NOMO-1 (cell line): ENCODE measurements at regions not wholly inside any gene's neighbourhood (a gene's known extent, or its start where the extent isn't known, plus 50 kb on each side); places are given as distances from the start of the nearest gene placed in this dataset.
"Not testable (repeated sequence)": the region's sequence is repeated elsewhere in the genome, so short reads cannot be mapped to it uniquely, and the experiment has no call there.

Source experiments
- DNase-seq, 2 experiments: peaks; one replicate each; lab custom pipeline; 2025; ENCODE audit not compliant: unreplicated experiment in 2 of 2; lab: John Stamatoyannopoulos, UW

DNA sequence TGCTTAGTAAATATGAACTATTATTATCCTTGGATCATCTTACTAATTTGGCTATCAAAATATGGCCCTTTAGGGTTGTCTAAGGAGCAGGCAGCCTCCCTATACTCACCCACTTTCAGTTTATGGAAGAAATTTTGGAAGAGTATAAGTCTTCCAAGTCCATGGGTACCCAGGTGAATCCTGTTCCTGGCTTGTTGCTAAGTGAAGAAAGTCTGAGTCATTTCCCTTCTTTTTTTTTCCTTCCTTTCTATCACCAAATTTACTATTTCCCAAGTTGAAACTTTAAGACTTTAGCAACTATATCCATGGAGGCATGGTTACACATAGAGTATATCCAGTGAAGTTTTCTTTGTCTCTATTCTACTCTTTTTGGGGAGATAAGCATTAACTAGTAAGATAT lies 184.0 kb upstream of the ACTBL2 start:
- no peak for DNase-seq

DNA sequence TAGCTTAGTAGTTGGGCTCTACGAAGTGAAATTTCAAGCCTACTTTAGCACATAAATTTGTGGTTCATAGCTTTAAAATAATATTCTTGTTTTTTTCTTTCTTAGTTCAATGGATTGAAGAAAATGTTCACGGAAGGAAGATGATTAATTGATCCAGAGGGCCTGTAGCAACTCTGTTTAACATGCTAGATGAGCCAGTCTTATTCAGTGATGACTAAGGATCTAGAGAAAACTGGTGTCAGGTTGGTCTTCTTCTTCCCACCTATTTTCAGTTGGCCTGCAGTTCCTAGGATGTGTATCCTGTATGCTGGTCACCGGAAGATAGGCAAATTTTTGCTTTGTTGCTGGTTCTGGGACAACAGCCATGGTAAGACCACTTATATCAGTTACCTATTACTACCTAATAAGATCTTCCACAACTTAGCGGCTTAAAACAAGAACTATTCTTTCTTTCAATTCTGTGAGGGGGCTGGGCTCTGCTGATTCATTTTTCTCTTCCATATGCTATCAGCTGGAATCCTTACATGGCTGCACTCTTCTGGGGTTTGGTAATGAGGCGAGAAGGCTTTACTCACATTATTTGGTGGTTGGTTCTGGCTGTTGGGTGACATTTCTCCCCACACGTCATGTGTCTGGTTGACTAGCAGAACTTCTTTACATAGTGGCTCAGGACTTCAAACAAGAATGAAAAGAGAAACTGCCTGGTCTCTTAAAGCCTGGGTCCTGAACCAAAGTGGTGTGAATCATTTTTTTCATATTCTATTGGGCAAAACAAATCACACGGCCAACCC lies 182.7 kb upstream of the ACTBL2 start:
- DNase-seq: no peak

DNA sequence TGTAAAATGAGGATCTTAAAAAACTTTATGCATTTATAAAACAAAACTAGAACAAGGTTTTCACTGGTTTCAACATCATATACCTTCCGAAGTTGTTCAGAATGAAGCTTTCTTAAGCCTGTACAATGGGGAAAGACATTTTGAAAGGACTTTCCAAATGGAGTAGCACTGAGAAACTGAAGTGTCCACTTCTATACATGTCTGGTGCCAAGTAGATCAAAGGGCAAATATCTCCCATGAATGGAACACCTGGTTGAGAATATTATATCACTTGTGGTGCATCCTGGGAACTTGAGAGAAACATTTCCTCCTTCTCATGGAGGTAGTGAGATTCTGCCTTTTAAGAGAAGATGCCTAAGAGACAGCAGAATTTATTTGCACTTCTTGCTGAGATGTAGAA lies 182.1 kb upstream of the ACTBL2 start:
- no peak for DNase-seq

DNA sequence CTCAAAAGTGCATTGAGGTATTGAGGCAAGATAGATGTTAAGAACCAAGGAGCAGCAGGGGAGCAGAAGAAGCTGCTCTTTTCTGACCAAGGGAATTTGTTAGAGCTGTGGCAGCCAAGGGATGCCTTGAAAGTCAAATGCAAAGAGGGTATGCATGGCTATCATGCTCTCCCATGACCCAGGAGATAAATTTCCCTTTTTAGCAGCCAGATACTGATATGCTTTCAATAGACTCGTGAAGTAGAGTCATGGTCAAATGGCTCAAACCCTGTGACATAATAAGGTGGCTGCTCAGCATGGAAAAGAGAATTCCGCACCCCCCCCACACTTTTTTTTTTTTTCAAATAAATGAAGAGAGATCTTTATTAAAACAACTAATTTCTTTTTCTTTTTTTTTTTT lies 180.9 kb upstream of the ACTBL2 start:
- no peak for DNase-seq

DNA sequence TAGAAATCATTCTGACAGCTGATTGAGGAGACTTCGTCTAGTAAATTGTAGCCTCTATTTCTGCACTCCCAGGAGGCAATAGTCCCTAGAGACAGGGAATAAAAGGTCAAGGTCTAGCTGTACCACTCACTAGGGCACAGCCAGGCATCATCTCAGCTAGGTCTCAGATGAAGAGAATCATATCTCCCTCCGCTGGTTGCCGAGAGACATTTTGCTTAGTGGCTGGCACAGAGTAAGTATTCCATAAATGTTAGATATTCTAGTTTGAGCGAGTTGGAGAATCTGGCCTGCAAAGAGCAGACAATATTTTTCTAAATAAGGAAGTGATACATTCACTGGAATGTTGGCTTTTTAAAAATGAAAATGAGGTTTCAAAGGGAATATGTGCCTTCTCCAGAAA lies 180.4 kb upstream of the ACTBL2 start:
- no peak for DNase-seq

DNA sequence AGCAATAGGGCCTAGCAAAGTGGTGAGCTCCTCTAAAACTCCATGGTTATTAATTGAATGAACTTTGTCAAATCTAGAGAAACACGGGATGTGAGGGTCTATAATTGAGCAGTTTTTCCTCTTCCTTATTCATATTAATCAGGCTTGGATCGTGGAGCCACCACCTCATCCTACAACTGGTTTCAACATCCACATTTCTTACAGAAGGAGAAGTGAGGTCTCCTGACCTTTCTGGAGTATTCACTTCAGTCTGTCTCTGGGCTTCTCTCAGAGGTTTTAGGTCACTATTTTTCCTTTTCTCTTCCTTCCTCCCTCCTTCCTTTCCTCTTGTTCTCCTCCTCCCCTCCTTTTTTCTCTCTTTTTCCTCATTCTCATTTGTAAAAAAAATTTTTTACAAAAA lies 177.3 kb upstream of the ACTBL2 start:
- DNase-seq: no peak

DNA sequence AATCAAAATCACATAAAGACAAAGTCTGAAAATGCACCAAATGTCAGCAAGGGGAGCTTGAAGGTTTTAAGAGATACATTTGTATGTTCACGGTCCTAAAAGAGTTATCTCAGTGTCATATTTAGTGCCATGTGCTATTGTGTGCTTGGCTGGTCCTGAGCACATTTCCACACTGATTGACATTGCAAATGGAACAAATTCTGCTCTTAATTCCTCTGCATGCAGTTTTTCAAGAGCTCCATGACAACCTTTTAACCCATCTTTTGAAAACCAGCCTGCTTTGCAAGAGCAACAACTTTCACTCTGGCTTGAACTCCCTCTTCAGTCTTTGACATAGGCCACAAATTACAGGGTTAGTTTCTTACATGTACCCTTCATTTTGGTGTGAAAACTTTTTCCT lies 175.4 kb upstream of the ACTBL2 start:
- DNase-seq: no peak

DNA sequence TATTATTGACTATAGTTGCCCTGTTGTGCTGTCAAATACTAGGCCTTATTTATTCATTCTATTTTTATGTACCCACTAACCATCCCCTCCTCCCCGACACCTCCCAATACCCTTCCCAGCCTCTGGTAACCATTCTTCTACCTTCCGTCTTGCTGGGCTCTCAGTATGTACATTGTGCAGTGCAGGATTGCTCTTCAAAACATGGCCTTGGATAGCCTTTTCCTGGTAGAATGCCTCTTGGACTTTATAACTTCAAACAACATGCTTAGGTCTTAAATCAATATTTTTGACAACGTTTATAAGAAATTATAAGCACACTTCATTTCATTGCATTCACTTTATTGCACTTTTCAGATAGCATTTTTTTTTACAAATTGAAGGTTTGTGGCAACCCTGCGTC lies 172.6 kb upstream of the ACTBL2 start:
- DNase-seq: no peak

DNA sequence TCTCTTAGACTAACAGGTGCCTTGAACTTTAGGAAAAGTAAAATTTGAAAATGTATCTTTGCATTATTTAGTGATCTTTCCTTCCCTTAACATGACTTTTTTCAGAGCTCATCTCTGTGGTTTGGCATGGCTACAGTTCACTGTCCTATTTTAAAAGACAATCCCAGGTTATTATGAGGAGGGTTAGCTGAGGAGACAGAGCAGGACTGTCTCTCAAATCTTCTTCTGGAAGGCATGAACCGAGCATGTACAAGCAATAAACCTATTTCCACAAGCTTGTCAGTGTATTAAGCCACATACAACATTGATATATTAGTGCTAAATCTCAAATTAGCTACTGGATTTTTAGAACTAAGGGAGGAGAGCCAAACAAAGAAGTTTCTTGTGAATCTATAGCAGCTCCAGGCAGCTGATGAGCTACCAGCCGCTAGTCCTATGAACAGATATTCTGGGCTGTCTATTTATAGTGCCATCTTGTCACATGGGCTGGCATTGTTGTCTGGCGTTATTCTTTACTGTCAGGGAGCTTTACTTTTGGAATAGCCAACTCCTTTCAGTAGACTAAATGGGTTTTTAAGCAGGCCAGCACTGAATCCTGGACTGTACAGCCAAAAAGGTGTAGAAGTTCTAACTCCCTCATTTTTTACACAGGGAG lies 171.2 kb upstream of the ACTBL2 start:
- DNase-seq: no peak

DNA sequence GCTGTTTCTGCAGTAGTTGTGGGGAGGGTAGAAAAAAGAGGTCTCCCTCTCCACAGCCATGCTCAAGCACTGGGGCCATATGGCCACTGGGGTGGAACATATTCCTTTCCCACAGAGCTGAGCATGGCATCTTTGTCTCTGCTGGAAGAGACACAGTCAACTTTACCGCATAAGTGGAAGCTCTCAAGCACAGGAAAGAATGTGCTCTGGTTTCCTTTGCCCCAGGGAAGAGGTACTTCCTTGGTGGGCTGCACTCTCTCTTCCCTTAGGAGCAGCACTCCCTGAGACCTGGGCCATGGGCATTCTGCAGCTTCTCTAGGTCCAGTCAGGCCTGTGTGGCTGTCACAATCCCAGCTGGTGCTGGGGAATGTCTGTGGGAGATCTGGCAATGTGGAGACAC lies 168.5 kb upstream of the ACTBL2 start:
- no peak for DNase-seq

DNA sequence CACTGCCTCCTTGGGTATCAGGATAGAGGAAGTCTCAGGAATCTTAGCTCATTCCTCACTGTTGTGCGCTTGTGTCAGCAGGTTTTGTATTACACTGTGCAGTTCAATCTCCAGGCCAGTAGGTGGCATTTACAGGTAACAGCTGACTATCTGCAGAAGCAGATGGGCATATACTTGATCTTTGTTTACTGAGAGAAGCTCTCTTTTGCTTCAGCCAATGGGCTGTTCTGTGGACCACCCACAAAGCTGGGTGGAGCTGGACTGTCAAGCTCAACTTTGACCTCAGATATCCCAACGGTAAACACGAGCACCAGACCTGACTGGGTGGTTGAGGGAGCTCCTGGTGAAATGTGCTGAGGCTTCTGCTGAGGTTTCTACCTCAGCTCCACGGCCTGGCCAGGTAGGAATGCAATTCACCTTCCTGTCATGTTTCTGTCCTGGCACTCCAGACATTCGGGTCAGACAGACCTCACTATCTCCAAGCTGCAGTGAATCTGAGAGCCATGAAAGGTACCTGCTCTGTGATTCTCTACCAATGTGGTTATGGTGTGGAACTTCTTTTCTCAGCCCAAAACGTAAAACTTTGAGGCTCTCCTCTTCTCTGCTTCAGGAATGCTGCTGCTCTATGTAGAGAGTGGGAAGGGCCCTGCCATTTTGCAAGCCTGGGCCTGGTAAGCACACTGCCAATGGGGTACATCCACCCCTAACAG lies 167.9 kb upstream of the ACTBL2 start:
- DNase-seq: peak in 1 of 2 experiments; percentile 12

DNA sequence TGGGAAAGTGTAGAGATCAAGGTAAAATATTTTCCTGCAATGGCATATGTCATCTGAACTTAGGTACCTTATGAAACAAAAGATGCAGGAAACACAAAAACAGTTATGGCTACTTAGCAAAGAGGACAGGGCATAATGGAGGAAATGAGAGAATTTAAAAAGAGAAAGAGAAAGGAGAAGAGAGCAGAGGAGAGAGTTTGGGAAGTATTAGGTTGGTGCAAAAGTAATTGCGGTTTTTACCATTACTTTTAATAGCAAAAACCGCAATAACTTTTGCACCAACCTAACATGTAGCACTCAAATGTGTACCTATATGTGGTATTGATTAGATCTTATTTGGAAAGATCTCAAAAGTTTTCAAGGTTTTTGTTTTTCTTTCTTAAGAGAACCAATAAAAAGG lies 160.1 kb upstream of the ACTBL2 start:
- DNase-seq: no peak

DNA sequence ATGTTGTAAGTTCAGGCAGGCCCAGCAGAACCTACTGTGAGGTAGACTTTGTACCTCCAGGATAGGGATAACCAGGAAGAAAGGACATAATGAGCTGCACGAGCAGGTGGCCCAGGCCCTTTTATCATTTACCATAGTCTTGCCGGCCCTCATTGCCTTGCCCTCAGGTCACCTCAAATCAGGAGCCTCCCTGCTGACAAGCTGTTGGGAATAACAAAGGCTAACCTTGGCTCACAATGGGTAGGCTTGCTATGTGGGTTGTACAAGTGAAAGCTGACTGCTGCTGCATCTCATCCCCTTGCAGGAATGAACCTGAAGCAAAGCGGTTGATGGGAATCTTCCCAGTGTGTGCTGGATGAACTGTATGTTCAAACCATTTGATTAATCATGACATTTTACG lies 159.5 kb upstream of the ACTBL2 start:
- no peak for DNase-seq

DNA sequence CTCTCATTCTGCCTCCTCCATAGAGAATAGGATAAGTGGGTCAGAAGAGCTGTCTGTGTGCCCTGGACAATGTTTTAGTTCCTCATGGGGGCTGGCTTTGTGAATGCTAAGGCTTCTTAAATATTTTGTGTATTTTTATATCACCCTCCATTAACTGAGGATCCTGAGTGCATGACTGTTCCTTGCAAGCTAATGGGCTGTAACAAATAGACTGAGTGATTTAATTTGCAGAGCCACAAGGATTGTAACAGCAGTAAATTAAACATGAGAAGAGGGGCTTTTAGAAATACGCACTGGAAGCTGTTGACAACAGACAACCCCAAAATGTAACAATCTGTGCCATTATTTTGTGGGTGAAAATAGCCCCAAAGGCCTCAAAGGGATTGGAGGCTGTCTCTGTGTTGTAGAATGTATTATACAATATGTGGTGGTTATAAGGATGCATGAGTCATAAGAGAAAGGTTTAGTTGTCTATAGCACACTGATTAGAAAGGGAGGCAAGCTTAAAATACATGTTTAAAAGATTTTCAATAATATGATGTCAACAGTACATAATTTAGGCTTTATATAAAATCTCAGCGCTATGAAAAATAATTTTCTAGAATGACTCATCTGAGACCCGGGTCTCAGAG lies 152.7 kb upstream of the ACTBL2 start:
- no peak for DNase-seq

DNA sequence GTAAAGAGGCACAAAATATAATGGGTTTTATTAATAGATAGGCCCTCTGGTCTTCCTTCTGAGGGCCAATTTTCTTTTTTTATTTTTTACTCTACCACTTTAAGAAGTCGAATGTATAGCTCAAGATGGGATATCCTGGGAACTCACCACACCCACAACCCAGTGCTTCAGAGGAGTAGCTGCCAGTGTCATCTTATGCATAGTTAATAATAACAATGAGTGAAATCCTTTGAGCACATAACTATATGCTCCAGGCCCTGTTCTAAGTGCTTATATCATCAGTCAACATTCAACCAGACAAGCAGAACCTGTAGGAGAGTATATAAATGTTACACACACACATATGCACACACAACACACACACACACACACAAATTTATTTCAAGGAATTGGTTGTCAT lies 150.3 kb upstream of the ACTBL2 start:
- DNase-seq: no peak

DNA sequence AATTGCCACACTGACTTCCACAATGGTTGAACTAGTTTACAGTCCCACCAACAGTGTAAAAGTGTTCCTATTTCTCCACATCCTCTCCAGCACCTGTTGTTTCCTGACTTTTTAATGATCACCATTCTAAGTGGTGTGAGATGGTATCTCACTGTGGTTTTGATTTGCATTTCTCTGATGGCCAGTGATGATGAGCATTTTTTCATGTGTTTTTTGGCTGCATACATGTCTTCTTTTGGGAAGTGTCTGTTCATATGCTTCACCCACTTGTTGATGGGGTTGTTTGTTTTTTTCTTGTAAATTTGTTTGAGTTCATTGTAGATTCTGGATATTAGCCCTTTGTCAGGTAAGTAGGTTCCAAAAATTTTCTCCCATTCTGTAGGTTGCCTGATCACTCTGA lies 148.5 kb upstream of the ACTBL2 start:
- DNase-seq: not testable (repeated sequence)

DNA sequence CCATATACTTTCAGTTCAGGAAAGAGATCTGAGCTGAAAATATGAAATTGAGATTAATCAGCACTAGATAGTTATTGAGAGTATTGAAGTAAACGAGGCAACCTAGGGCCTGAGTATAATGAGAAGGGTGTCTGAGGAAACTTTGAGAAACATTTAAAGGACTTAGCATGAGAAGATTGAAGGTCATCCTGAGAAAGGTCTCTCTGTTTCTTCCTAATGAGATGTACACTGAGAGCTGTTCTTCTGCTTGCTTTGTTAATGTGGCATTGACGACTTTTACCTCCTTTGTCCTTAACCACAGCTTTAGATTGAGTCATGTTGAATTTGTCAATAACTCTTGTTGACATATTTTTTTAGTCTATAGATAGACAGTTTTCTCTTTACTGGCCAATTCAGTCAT lies 145.1 kb upstream of the ACTBL2 start:
- DNase-seq: no peak

DNA sequence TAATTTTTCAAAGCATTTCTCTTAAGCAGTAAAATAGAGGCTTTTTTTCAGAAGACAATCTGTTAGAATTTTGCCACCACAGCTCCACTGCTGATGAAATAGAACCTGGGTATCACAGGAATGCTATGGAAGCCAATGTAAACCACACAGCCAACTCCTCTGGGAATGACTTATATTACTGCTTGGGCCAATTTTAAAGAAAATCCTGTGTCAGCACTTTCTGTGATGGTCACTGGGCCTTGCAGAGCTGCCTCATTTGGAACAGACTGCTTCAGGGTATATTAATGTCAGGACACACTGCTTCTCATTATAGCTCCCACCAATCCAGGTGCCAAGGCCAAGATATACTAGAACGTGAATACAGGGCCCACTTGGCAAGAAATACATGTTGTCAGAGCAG lies 144.1 kb upstream of the ACTBL2 start:
- no peak for DNase-seq

DNA sequence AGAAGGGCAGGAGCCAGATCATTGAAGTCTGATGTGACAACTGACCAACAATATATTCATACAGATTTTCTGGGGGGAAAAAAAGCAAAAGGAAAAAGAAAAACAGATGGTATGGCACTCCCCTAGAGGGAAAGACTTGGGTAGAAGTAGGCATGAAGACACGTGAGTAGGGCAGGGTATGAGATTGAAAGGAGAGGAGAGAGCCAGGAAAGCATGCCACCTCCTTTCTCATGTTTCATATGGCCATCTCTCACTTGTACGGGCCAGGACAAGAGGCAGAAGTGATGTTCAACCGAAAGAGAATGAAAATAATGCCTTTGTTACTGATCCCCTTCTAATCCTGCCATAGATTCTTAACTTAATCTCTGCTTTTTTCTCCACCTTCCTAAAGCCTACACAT lies 139.0 kb upstream of the ACTBL2 start:
- DNase-seq: no peak

DNA sequence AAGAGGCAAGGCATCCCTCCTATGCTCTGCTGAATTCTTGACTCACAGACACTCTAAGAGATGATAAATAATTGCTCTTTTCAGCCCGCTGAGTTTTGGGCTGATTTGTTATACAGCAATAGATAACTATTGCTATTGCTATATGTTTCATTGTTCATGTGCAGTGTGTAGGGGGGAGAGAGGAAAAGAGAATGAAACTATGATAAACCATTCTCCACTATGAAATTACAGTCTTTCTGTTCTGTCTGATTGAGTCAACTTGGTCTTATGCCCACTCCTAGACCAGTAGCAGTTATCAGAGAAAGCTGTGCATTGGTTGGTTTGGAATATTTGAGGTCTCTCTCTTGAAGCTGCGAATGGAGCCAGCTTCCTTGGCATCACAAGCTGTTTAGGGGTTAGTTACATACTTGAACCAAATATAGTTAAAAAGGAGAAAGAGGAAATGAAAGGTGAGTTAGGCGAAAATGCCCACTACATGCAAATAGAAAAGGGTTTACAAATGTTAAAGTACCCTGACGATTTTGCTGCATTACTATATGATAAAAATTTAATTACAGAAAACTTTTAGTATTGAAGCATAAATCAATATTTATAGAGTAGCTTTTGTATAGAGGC lies 136.3 kb upstream of the ACTBL2 start:
- no peak for DNase-seq

DNA sequence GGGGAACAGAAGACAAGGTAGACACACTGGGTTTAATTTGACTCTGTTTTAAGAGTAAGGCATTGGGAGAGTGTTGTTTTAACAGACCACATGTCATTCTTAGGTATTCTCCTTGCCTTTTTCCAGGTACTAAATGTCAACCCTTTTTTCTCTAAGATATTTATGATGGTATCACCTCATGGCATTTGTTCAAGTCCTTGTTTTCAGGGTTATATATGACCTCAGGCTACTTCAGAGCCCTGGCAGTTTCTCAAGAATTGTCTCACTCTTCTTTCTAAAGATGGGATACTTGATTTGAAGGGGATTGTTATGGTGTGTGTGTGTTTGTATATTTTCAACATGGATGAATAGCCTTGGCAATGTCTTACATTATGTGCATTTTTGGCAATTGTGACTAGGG lies 131.1 kb upstream of the ACTBL2 start:
- no peak for DNase-seq
